ENCODE measurements at regions not wholly inside any gene's neighbourhood (a gene's known extent, or its start where the extent isn't known, plus 50 kb on each side); places are given as distances from the start of the nearest gene placed in this dataset.

GRCh38 chr3:35849496-35849895, 210.2 kb downstream of the ARPP21 start:
- TF ChIP-seq CTCF (IDR thresholded peaks at IDR 0.05; ENCODE audit: unreplicated experiment): no peak
- Mint-ChIP-seq H3K4me1 (peaks cover 3% of the 10 kb centered on the region), H3K4me3 (no peak overlapping the region), H3K27me3 (ENCODE audit: low read depth) (peaks cover 12% of the 10 kb centered on the region), H3K27ac (no peak overlapping the region), H3K36me3 (no peaks in the 10 kb centered on the region), H3K9me3 (peaks cover 3% of the 10 kb centered on the region)
- no peak for DNase-seq (ENCODE audit: low spot score in 2 of 2, unreplicated experiment in 2 of 2)

- Mint-ChIP-seq H3K27me3 (ENCODE audit: low read depth) (peaks cover 9% of the 10 kb centered on the region), H3K4me1 (peaks cover 3% of the 10 kb centered on the region), H3K36me3 (no peaks in the 10 kb centered on the region), H3K27ac (no peak overlapping the region), H3K4me3 (no peak overlapping the region), H3K9me3 (peaks cover 5% of the 10 kb centered on the region)
- DNase-seq (ENCODE audit: low spot score in 2 of 2, unreplicated experiment in 2 of 2): no peak
- no peak for TF ChIP-seq CTCF (IDR thresholded peaks at IDR 0.05; ENCODE audit: unreplicated experiment)
These were observed 210.6 kb downstream of the ARPP21 start for GRCh38 chr3:35849963-35850362.

- Mint-ChIP-seq H3K9me3 (peaks cover 8% of the 10 kb centered on the region), H3K27me3 (ENCODE audit: low read depth) (peaks cover 36% of the 10 kb centered on the region), H3K4me3 (no peak overlapping the region), H3K36me3 (no peaks in the 10 kb centered on the region), H3K4me1 (no peaks in the 10 kb centered on the region), H3K27ac (no peak overlapping the region)
- no peak for DNase-seq (ENCODE audit: low spot score in 2 of 2, unreplicated experiment in 2 of 2)
- no peak for TF ChIP-seq CTCF (IDR thresholded peaks at IDR 0.05; ENCODE audit: unreplicated experiment)
These were observed 217.7 kb downstream of the ARPP21 start for GRCh38 chr3:35857004-35857403.

GRCh38 chr3:35862057-35862456, 222.7 kb downstream of the ARPP21 start:
- peaks cover 15% of the 10 kb centered on the region for H3K27me3 Mint-ChIP-seq (ENCODE audit: low read depth)
- no peak overlapping the region for H3K4me3 Mint-ChIP-seq
- no peak for TF ChIP-seq CTCF (IDR thresholded peaks at IDR 0.05; ENCODE audit: unreplicated experiment)
- H3K4me1 Mint-ChIP-seq: no peaks in the 10 kb centered on the region
- no peak overlapping the region for H3K27ac Mint-ChIP-seq
- no peak for DNase-seq (ENCODE audit: low spot score in 2 of 2, unreplicated experiment in 2 of 2)
- peaks cover under 1% of the 10 kb centered on the region for H3K9me3 Mint-ChIP-seq
- no peaks in the 10 kb centered on the region for H3K36me3 Mint-ChIP-seq

- TF ChIP-seq CTCF (IDR thresholded peaks at IDR 0.05; ENCODE audit: unreplicated experiment): no peak
- Mint-ChIP-seq H3K4me1 (no peaks in the 10 kb centered on the region), H3K9me3 (no peaks in the 10 kb centered on the region), H3K4me3 (no peak overlapping the region), H3K36me3 (no peaks in the 10 kb centered on the region), H3K27ac (no peak overlapping the region), H3K27me3 (ENCODE audit: low read depth) (peaks cover 11% of the 10 kb centered on the region)
- DNase-seq (ENCODE audit: low spot score in 2 of 2, unreplicated experiment in 2 of 2): no peak
These were observed 225.5 kb downstream of the ARPP21 start for GRCh38 chr3:35864871-35865270.

GRCh38 chr3:35867791-35868190, 228.5 kb downstream of the ARPP21 start:
- no peak overlapping the region for H3K27ac Mint-ChIP-seq
- no peak overlapping the region for H3K4me3 Mint-ChIP-seq
- no peaks in the 10 kb centered on the region for H3K4me1 Mint-ChIP-seq
- no peaks in the 10 kb centered on the region for H3K36me3 Mint-ChIP-seq
- peaks cover 5% of the 10 kb centered on the region for H3K27me3 Mint-ChIP-seq (ENCODE audit: low read depth)
- H3K9me3 Mint-ChIP-seq: no peaks in the 10 kb centered on the region
- DNase-seq (ENCODE audit: low spot score in 2 of 2, unreplicated experiment in 2 of 2): no peak
- TF ChIP-seq CTCF (IDR thresholded peaks at IDR 0.05; ENCODE audit: unreplicated experiment): no peak

All from mesothelial cell of epicardium (in vitro differentiated cells).